Neuronal stem cell (in vitro differentiated cells): ENCODE measurements at regions not wholly inside any gene's neighbourhood (a gene's known extent, or its start where the extent isn't known, plus 50 kb on each side); places are given as distances from the start of the nearest gene placed in this dataset.

Experiments
- DNase-seq: peaks from one replicate; pipeline ENCODE4 v3.0.0-alpha.2; 2013; ENCODE audit warnings: low spot score
- H2AFZ ChIP-seq: one replicate; pipeline ENCODE4 v1.6.1; 2013; ENCODE audit warnings: mild to moderate bottlenecking, low read length, inconsistent platforms
- H2AK5ac ChIP-seq: 2 replicates; pipeline ENCODE4 v1.6.1; 2013; ENCODE audit warnings: low read depth, mild to moderate bottlenecking, inconsistent platforms, low read length, moderate library complexity, mixed read lengths
- H2BK120ac ChIP-seq: 2 replicates; pipeline ENCODE4 v1.6.1; 2013; ENCODE audit warnings: low read depth, mild to moderate bottlenecking, inconsistent platforms, low read length, moderate library complexity, mixed read lengths
- H2BK12ac ChIP-seq: one replicate; pipeline ENCODE4 v1.6.1; 2013; ENCODE audit warnings: low read length, inconsistent platforms
- H2BK15ac ChIP-seq: 2 replicates; pipeline ENCODE4 v1.6.1; 2013; ENCODE audit warnings: mild to moderate bottlenecking, low read length, inconsistent platforms, mixed read lengths
- H2BK5ac ChIP-seq: one replicate; pipeline ENCODE4 v1.6.1; 2013; ENCODE audit warnings: inconsistent platforms, mild to moderate bottlenecking, low read length, moderate library complexity
- H3K14ac ChIP-seq: one replicate; pipeline ENCODE4 v1.6.1; 2013; ENCODE audit warnings: low read length, inconsistent platforms
- H3K18ac ChIP-seq: 2 replicates; pipeline ENCODE4 v1.6.1; 2013; ENCODE audit warnings: low read length, inconsistent platforms
- H3K23ac ChIP-seq: 2 replicates; pipeline ENCODE4 v1.6.1; 2013; ENCODE audit warnings: low read depth, mild to moderate bottlenecking, mixed read lengths, low read length, inconsistent platforms; ENCODE audit not compliant: poor library complexity
- H3K27ac ChIP-seq: replicated peaks from 3 replicates; pipeline ENCODE4 v1.5.1; 2013; ENCODE audit warnings: low read length, inconsistent platforms
- H3K27me3 ChIP-seq, 3 experiments: 2 replicates each; pipeline ENCODE4 v1.6.1; 2013; ENCODE audit warnings: low read length in 3 of 3, mild to moderate bottlenecking in 2 of 3, inconsistent platforms in 1 of 3, low read depth in 1 of 3, mixed read lengths in 1 of 3, moderate library complexity in 1 of 3; ENCODE audit not compliant: control insufficient read depth in 3 of 3, insufficient read depth in 3 of 3
- H3K36me3 ChIP-seq, 2 donors: replicated peaks in 1 of 2; 2 replicates each; pipeline ENCODE4 v1.6.1; 2013; ENCODE audit warnings: low read length in 2 of 2; ENCODE audit not compliant: control insufficient read depth in 2 of 2, insufficient read depth in 2 of 2
- H3K4ac ChIP-seq: 2 replicates; pipeline ENCODE4 v1.6.1; 2013; ENCODE audit warnings: inconsistent platforms, mild to moderate bottlenecking, low read length, moderate library complexity
- H3K4me1 ChIP-seq, 2 donors: 1 replicate in 1 of 2; 2 replicates in 1 of 2; pipeline ENCODE4 v1.6.1; 2013; ENCODE audit warnings: low read length in 2 of 2, low read depth in 1 of 2; ENCODE audit not compliant: control insufficient read depth in 2 of 2, insufficient read depth in 1 of 2
- H3K4me2 ChIP-seq: one replicate; pipeline ENCODE4 v1.6.1; 2013; ENCODE audit warnings: mild to moderate bottlenecking, low read length, inconsistent platforms; ENCODE audit not compliant: insufficient read depth, poor library complexity, severe bottlenecking
- H3K4me3 ChIP-seq, 2 donors: 2 replicates each; pipeline ENCODE4 v1.5.1; 2013; ENCODE audit warnings: low read length in 2 of 2, mild to moderate bottlenecking in 2 of 2, inconsistent platforms in 1 of 2, moderate library complexity in 1 of 2
- H3K79me1 ChIP-seq: one replicate; pipeline ENCODE4 v1.6.1; 2013; ENCODE audit warnings: low read depth, mild to moderate bottlenecking, inconsistent platforms, low read length, moderate library complexity
- H3K9ac ChIP-seq: one replicate; pipeline ENCODE4 v1.6.1; 2013; ENCODE audit warnings: mild to moderate bottlenecking, low read depth, low read length, inconsistent platforms; ENCODE audit not compliant: poor library complexity
- H3K9me3 ChIP-seq, 2 donors: replicated peaks in 1 of 2; 2 replicates each; pipeline versions ENCODE3 to v1.6.1; 2013; ENCODE audit warnings: low read length in 2 of 2, mild to moderate bottlenecking in 2 of 2, inconsistent platforms in 1 of 2, low read depth in 1 of 2, mixed read lengths in 1 of 2, moderate library complexity in 1 of 2; ENCODE audit not compliant: control insufficient read depth in 2 of 2, insufficient read depth in 1 of 2
- H4K8ac ChIP-seq: one replicate; pipeline ENCODE4 v1.6.1; 2013; ENCODE audit warnings: low read depth, mild to moderate bottlenecking, inconsistent platforms, low read length, moderate library complexity
- H4K91ac ChIP-seq: one replicate; pipeline ENCODE4 v1.6.1; 2013; ENCODE audit warnings: low read length, low read depth, mild to moderate bottlenecking, inconsistent platforms; ENCODE audit not compliant: poor library complexity
- WGBS, 2 donors: extraction: QIAGEN DNeasy Blood & Tissue Kit; methylation state at CpG; one replicate each; pipeline ENCODE4 v1.1.7; 2013; ENCODE audit warnings: missing lambda C conversion rate in 2 of 2, mixed read lengths in 1 of 2; ENCODE audit not compliant: insufficient read length in 2 of 2, insufficient replicate concordance in 1 of 2; ENCODE audit errors: extremely low coverage in 2 of 2; 5-methylcytosine and 5-hydroxymethylcytosine counted together

- Histone ChIP-seq H3K14ac (no peak overlapping the region), H3K23ac (peak overlapping the region; percentile 3), H3K4ac (no peak overlapping the region), H3K4me2 (no peak overlapping the region), H2AK5ac (no peak overlapping the region), H2BK15ac (no peak overlapping the region), H3K79me1 (no peaks in the 10 kb centered on the region), H3K9ac (no peak overlapping the region), H2AFZ (no peak overlapping the region), H3K4me3 (peak overlapping the region in 1 of 2 donors; percentile 14), H3K36me3 (no peaks in the 10 kb centered on the region), H3K9me3 (no peaks in the 10 kb centered on the region), H3K4me1 (no peaks in the 10 kb centered on the region), H3K27ac (no peak overlapping the region), H3K27me3 (peaks cover 0 to 20% (median 0%) of the 10 kb centered on the region in 3 experiments), H4K91ac (no peak overlapping the region), H2BK12ac (no peak overlapping the region), H3K18ac (no peak overlapping the region), H2BK120ac (no peak overlapping the region), H4K8ac (no peak overlapping the region), H2BK5ac (no peak overlapping the region)
- WGBS, 2 donors, result no CpG with 5 or more reads among the region's 7 CpGs
- DNase-seq, result no peak
These were observed 120.0 kb upstream of the TCERG1L start for GRCh38 chr10:131431533-131431932.

- Histone ChIP-seq H3K9me3 (no peaks in the 10 kb centered on the region), H3K27ac (no peak overlapping the region), H4K91ac (no peak overlapping the region), H2AK5ac (no peak overlapping the region), H3K4me1 (no peaks in the 10 kb centered on the region), H4K8ac (no peak overlapping the region), H3K4ac (no peak overlapping the region), H2AFZ (no peak overlapping the region), H2BK15ac (no peak overlapping the region), H3K14ac (no peak overlapping the region), H3K4me3 (peak overlapping the region in 1 of 2 donors; percentile 14), H3K18ac (peak overlapping the region; percentile 50), H3K9ac (no peak overlapping the region), H3K23ac (peak overlapping the region; percentile 3), H3K4me2 (no peak overlapping the region), H2BK5ac (no peak overlapping the region), H3K79me1 (no peaks in the 10 kb centered on the region), H3K27me3 (peaks cover 0 to 20% (median 0%) of the 10 kb centered on the region in 3 experiments), H2BK120ac (no peak overlapping the region), H2BK12ac (no peak overlapping the region), H3K36me3 (no peaks in the 10 kb centered on the region)
- no peak for DNase-seq
- no CpG with 5 or more reads among the region's 16 CpGs for WGBS, 2 donors
These were observed 120.6 kb upstream of the TCERG1L start for GRCh38 chr10:131431978-131432690.

GRCh38 chr10:131433568-131433967, 122.0 kb upstream of the TCERG1L start:
- no peak overlapping the region for H3K23ac ChIP-seq
- peaks cover 0 to 6% of the 10 kb centered on the region in 2 donors for H3K4me1 ChIP-seq
- H4K8ac ChIP-seq, result no peak overlapping the region
- H2AK5ac ChIP-seq, result no peak overlapping the region
- no peaks in the 10 kb centered on the region for H3K79me1 ChIP-seq
- no peaks in the 10 kb centered on the region for H3K9me3 ChIP-seq
- peaks cover 0 to 20% (median 0%) of the 10 kb centered on the region in 3 experiments for H3K27me3 ChIP-seq
- no peak overlapping the region for H3K4me3 ChIP-seq
- no peak overlapping the region for H2AFZ ChIP-seq
- DNase-seq, result no peak
- no peak overlapping the region for H3K9ac ChIP-seq
- H3K4me2 ChIP-seq, result no peak overlapping the region
- no peak overlapping the region for H2BK5ac ChIP-seq
- no peak overlapping the region for H3K14ac ChIP-seq
- no CpG with 5 or more reads among the region's 8 CpGs for WGBS, 2 donors
- H2BK15ac ChIP-seq, result no peak overlapping the region
- H4K91ac ChIP-seq, result no peak overlapping the region
- no peak overlapping the region for H3K4ac ChIP-seq
- H2BK12ac ChIP-seq, result no peak overlapping the region
- no peak overlapping the region for H2BK120ac ChIP-seq
- H3K18ac ChIP-seq, result no peak overlapping the region
- H3K36me3 ChIP-seq, result no peaks in the 10 kb centered on the region
- H3K27ac ChIP-seq, result no peak overlapping the region

- no peak overlapping the region for H2BK120ac ChIP-seq
- no peak overlapping the region for H3K14ac ChIP-seq
- H3K36me3 ChIP-seq, result no peaks in the 10 kb centered on the region
- DNase-seq, result no peak
- no peak overlapping the region for H3K18ac ChIP-seq
- peaks cover 0 to 20% (median 0%) of the 10 kb centered on the region in 3 experiments for H3K27me3 ChIP-seq
- no peak overlapping the region for H3K4me3 ChIP-seq
- H3K9me3 ChIP-seq, result no peaks in the 10 kb centered on the region
- no peak overlapping the region for H2AFZ ChIP-seq
- H3K23ac ChIP-seq, result no peak overlapping the region
- no peak overlapping the region for H4K91ac ChIP-seq
- H4K8ac ChIP-seq, result no peak overlapping the region
- H3K27ac ChIP-seq, result no peak overlapping the region
- no peak overlapping the region for H3K9ac ChIP-seq
- peaks cover 0 to 6% of the 10 kb centered on the region in 2 donors for H3K4me1 ChIP-seq
- H2AK5ac ChIP-seq, result no peak overlapping the region
- H2BK5ac ChIP-seq, result no peak overlapping the region
- whole genome bisulfite sequencing, 2 donors, result no CpG with 5 or more reads among the region's 9 CpGs
- no peak overlapping the region for H3K4me2 ChIP-seq
- H3K4ac ChIP-seq, result no peak overlapping the region
- H3K79me1 ChIP-seq, result no peaks in the 10 kb centered on the region
- H2BK15ac ChIP-seq, result no peak overlapping the region
- no peak overlapping the region for H2BK12ac ChIP-seq
These were observed 123.7 kb upstream of the TCERG1L start for GRCh38 chr10:131435232-131435631.
